Sigmoid colon (tissue), 3 donors: ENCODE measurements at regions not wholly inside any gene's neighbourhood (a gene's known extent, or its start where the extent isn't known, plus 50 kb on each side); places are given as distances from the start of the nearest gene placed in this dataset.

Experiments
- POLR2A ChIP-seq, 2 donors: fragments of 450-650 bp; IDR thresholded peaks; one replicate each; pipeline ENCODE4 v1.6.1; 2016; ENCODE audit warnings: antibody characterized with exemption in 2 of 2, mild to moderate bottlenecking in 2 of 2, moderate library complexity in 2 of 2
- TF ChIP-seq, protein P1 (sequence below), 4 experiments: fragments of 450-650 bp in 3 of 4; fragments of 200-600 bp in 1 of 4; IDR thresholded peaks; one replicate each; pipeline ENCODE4 v1.5.1; 2016 to 2019; ENCODE audit warnings: antibody characterized with exemption in 4 of 4, mild to moderate bottlenecking in 3 of 4, moderate library complexity in 2 of 4

DNA sequence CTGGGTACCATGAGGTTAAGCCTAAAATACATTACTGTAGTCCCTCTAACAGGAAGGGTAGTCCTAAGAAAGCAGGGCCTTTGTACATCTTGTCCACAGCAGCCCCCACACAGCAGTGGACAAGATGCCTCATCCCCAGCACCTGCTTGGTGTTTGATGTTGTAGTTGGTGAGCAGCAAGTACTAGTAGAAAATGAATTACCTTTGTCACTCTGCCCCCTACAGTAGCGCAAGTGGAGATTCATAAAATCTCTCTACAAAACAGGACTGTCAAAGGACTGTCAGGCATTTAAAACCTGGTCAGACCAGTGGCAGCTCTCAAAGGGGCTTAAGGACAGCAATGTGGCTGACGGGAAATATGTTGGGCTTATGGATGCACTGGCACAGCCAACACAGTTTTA, 122.5 kb downstream of the TMEM174 start:
- TF ChIP-seq, protein P1, sequence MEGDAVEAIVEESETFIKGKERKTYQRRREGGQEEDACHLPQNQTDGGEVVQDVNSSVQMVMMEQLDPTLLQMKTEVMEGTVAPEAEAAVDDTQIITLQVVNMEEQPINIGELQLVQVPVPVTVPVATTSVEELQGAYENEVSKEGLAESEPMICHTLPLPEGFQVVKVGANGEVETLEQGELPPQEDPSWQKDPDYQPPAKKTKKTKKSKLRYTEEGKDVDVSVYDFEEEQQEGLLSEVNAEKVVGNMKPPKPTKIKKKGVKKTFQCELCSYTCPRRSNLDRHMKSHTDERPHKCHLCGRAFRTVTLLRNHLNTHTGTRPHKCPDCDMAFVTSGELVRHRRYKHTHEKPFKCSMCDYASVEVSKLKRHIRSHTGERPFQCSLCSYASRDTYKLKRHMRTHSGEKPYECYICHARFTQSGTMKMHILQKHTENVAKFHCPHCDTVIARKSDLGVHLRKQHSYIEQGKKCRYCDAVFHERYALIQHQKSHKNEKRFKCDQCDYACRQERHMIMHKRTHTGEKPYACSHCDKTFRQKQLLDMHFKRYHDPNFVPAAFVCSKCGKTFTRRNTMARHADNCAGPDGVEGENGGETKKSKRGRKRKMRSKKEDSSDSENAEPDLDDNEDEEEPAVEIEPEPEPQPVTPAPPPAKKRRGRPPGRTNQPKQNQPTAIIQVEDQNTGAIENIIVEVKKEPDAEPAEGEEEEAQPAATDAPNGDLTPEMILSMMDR (IDR thresholded peaks at IDR 0.05) = no peak
- TF ChIP-seq POLR2A (IDR thresholded peaks at IDR 0.05) = no peak
